ENCODE measurements at regions not wholly inside any gene's neighbourhood (a gene's known extent, or its start where the extent isn't known, plus 50 kb on each side); places are given as distances from the start of the nearest gene placed in this dataset.

DNA sequence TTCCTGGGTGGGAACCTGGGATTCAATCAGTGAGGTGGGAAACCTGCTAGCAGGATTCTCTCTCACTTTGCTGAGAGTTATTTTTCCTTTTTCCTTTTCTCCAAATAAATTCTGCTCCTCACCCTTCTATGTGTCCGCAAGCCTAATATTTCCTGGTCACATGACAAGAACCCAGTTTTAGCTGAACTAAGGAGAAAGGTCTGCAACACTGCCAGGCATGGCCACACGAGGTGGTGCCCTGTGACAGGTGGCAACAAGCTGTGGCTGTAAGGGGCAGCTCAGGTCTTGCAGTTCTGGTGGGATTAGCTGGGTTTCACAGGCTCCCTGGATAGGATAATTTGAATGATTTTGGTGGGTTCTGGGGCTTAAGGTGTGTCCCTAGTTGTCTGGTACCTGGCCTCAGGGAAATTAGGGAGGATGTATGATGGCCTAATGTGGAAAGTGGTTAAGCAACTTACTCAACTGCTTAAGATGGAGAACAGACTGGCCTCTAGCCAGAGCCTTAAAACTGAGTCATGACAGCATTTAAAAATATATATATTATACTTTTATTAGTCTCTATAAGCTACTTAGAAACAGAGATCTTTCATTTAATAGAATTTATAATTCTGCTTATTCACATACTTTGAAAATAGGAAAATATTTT, 215.0 kb downstream of the IL15 start:
- no peak for DNase-seq

DNA sequence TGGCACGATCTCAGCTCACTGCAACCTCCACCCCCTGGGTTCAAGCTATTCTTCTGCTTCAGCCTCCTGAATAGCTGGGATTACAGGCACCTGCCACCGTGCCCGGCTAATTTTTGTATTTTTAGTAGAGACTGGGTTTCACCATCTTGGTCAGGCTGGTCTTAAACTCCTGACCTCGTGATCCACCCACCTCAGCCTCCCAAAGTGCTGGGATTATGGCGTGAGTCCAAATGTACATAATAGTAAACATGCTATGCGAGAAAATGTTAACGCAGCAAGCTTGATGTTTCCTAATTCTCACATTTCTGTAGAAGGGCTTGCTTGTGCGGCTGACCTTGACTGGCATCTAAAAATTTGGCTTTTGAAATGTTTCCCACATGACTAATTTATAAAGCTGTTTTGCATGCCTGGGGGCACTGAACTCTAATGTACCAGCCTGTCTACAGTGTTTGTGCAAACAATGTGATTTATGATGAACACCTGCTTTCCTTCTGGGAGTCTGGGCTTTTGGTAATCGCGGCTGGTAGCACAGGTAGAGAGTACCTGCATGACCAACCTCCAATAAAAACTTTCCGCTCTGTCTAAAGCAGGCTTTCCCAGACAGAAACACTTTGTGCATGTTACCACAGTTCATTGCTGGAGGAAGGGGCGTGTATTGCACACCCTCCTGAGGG, 216.8 kb downstream of the IL15 start:
- peak in 1 of 2 experiments; percentile 1 for DNase-seq

DNA sequence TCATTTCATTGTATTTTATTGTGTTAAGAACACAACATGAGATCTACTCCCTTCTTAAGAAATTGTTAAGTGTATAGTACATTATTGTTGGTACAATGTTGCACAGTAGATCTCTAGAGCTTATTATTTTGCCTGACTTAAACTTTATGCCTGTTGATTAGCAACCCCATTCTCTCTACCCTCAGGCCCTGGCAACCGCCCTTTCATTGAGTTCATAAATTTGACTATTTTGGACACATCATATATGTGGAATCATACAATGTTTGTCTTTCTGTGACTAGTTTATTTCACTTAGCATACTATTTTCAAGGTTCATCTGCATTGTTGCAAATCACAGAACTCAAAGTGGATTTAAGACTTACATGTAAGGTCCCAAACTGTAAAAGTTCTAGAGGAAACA, 222.1 kb downstream of the IL15 start:
- no peak for DNase-seq

DNA sequence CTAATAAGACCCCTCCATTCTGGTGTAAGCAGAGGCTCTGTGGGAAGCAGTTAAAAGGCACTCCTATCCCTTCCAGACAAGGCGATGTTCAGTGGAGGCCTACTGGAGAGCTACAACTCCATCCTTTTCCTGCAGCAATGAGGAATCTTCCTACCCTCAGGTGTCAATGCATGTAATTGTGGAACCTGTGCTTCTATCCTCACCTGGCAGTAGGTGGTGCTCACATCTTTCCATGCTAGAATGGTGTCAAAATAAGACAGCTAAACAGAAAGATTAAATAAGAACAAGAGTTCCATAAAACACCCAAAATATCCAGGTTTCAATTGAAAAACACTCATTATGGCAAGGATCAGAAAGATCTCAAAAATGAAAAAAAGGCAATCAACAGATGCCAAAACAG, 224.6 kb downstream of the IL15 start:
- no peak for DNase-seq

DNA sequence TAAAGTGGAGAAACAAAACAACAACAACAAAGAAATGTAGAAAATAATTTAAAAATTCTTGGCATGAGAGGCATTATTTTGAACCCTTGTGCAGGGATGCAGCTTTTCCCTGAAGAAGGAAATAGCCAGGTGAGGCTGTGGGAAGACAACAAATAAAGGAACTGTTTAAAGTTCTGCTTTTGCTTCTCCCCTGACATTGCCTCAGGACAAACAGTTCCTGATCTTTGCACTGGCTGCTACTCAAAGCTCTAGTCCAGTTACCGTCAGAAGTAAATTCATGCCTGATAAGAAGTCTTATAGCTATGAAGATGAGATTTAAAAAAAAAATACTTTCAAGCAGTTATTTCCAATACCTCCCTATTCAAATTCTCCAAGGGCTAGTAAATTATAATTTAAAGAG, 233.8 kb downstream of the IL15 start:
- DNase-seq = no peak

DNA sequence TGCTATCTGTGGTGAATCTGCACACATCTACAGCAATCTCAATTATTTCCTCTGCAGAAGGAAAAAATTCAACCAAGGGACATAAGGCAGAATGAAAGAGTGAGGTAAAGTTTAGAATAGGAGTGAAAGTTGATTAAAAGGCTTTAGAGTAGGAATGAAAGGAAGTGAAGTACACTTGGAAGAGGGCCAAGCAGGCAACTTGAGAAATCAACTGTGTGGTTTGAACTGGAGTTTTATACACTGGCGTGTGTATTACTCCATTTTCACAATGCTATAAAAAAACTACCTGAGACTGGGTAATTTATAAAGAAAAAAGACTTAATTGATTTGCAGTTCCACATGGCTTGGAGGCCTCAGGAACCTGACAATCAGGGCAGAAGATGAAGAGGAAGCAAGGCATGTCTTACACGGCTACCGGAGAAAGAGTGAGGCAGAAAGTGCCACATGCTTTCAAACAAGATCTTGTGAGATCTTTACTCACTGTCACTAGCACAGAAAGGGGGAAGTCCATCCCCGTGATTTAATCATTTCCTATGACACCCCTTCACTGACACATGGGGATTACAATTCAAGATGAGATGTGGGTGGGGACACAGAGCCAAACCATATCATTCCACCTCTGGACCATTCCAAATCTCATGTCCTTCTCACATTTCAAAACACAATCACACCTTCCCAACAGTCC, 234.8 kb downstream of the IL15 start:
- no peak for DNase-seq

DNA sequence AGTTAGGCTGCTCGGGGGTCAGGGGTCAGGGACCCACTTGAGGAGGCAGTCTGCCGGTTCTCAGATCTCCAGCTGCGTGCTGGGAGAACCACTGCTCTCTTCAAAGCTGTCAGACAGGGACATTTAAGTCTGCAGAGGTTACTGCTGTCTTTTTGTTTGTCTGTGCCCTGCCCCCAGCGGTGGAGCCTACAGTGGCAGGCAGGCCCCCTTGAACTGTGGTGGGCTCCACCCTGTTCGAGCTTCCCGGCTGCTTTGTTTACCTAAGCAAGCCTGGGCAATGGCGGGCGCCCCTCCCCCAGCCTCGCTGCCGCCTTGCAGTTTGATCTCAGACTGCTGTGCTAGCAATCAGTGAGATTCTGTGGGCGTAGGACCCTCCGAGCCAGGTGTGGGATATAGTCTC, 246.3 kb downstream of the IL15 start:
- DNase-seq = peak in 1 of 2 experiments; percentile 7

DNA sequence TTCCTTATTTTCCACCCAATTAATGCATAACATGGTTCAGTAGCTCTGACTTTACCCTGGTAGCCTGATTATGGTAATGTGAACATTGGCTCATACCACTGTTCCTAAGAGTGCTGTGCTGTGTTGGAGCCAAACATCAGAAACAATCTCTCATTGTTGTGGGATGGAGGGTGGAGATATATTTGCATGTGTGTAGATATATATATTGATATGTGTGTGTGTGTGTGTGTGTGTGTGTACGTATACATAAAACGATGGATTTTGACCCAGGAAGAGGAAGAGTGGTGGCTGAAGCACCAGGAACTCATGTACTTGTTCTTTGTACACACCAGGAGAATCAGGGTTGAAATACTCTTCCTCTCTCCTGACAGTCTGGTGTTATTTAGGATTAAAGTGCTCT, 247.7 kb downstream of the IL15 start:
- DNase-seq = no peak

DNA sequence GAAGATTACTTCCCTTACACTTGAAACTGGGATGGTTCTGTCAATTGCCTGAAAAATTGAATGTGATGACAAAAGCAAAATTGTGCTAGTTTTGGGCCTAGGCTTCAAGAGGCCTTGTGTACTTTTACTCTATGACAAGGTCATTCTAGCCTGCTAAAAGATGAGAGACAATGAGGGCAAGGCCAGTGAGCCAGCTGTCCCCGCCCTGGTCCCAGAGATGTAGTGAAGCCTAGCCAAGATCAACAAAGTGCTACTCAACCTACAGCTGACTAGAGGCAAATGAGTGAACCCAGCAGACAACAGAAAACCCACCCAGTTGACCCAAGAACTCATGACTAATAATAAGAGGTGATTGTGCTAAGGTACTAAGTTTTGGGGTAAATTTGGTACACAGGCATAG, 248.7 kb downstream of the IL15 start:
- peak in 1 of 2 experiments; percentile 4 for DNase-seq

DNA sequence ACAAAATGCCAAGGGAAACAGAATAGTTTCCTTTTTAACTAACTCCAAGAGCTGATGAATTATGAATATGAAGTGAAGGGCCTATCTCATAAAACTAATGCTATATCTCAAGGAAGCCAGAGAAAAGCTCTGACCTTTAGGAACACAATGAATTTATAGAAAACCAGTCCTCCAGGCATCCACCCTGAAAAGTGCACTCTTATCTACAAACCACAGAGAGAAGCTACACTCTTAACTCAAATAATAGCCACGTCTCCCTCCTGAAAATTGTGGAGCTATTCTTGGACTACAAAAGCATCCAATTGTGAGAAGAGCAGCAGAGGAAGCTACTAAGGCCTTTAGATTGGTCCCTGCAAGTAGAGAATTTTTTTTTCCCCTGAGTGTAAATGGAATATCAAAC, 253.9 kb downstream of the IL15 start:
- no peak for DNase-seq

DNA sequence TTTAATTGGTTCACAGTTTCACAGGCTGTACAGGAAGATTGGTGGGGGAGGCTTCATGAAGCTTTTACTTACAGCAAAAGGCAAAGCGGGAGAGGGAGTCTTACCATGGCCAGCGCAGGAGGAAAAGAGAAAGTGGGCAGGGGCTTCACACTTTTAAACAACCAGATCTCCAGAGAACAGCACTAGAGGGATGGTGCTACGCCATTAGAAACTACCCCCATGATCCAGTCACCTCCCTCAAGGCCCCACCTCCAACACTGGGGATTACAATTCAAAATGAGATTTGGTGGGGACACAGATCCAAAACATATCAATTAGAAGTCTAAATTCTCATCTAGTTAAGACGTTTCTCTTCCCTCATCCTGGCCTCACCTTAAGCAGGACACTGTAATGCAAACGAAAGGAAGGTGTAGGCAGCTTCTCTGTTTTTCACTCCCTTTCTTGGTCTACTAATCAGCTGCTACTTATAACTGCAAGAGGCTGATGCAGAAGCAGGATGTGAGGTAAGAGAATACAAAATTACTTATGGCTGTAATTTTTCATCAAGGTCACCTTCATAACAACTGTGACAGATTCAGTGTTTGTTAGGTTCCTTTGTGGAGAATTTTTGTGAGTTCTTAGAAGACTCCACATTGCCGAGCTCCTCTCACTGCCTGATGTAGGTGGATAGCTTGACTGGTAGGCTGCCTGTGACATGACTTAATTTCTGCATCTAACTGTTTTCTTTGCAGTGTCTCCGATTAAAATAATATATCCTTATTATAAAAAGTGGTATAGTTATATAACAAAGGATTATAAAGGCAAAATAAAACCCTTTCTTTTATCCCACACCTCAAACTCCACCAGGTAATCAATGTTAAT, 255.1 kb downstream of the IL15 start:
- DNase-seq = no peak

DNA sequence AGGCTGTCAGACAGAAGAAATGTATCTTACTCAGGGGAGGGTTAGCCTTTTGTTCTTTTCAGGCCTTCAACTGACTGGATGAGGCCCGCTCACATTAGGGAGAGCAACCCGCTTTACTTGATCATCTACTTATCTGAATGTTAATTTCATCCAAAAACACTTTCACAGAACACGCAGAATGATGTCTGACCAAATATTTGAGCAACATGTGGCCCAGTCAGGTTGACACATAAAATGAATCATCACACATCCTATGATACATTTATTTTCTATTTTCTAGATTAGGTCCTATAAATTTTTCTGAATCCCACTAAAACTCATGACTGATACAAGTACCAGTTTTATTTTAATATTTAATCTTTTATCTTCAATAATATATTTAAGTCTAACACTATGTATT, 260.3 kb downstream of the IL15 start:
- no peak for DNase-seq

DNA sequence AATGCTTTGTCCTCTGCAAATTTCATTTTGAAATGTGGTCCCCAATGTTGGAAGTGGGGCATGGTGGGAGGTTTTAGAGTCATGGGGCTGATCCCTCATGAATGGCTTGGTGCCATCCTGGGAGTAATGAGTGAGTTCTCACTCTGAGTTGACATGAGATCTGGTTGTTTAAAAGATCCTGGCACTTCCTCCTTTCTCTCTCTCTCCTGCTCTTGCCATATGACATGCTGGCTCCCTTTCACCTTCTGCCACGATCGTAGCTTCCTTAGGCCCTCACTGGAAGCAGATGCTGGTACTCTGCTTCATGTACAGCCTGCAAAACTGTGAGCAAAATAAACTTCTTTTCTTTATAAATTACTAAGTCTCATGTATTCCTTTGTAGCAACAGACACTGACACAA, 262.0 kb downstream of the IL15 start:
- no peak for DNase-seq

DNA sequence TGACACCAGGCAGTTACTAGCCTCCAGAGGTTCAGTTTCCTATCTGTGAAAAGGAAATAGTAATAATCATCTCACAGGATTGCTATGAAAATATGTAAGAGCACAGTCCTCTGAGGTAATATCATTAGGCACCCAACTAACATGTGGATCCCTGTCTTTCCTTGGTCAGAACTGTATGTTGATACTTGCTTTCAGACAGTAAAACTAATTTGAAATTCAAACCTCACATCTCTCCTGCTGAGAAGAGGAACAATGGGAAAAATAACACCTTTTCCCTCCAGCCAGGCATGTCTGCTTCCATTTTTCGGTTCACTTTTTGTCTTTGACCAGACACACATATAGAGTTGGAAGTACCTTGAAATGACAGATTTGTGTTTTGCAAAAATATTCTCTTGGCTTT, 262.7 kb downstream of the IL15 start:
- DNase-seq = no peak

DNA sequence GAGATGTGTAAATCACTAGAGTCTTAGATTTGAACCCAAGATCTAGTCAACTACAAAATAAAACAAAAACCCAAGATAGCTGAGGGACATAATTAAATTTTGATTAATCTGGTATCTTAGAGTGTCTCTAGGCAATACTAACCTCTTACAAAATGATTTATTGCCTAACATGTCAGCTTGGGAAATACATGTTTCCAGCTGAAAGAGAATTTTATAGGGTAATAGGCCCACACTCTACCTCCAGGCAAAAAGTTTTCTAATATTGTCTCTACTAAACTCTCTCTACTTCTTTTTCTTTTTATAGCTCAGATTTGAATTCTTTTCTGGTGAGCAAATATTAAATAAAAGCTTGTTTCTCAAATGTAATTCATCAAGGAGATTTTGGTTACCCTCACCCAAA, 263.2 kb downstream of the IL15 start:
- DNase-seq = no peak

DNA sequence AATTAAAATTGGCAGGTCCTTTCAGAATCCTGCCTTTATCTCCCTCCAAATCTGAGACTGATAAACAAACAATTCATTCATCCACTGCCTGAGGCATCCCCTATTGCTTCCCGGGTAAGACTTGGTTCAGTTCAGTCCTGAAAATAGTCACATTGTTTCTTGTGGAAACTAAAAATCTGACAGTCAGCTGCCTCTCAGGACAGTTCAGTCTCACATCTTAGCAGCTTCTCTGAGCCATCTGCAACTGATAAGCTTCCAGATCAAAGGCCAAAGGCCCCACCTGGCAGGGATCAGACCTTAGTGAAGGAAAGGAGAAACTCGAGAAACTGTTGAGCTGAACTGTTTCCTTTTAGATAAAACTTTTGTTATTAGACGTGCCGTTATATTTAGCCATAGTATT, 264.5 kb downstream of the IL15 start:
- DNase-seq = no peak

DNA sequence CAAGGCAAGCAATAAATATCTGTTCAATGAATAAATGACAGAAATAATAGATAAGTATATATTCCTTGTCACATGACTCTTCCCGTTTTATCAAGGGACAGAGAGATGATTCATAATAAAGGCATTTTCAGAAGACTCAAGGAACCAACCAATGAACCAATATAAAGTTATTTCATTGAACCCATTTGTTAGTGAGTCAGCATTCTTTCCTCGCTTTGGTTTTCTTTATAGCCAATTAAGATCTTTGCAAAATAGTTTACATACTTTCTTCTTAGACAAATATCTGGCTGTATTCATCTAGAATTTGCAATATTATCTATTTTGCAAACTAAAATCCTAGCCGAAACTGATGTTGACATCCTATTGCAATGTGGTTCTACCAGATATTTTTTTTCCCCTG, 269.4 kb downstream of the IL15 start:
- no peak for DNase-seq

DNA sequence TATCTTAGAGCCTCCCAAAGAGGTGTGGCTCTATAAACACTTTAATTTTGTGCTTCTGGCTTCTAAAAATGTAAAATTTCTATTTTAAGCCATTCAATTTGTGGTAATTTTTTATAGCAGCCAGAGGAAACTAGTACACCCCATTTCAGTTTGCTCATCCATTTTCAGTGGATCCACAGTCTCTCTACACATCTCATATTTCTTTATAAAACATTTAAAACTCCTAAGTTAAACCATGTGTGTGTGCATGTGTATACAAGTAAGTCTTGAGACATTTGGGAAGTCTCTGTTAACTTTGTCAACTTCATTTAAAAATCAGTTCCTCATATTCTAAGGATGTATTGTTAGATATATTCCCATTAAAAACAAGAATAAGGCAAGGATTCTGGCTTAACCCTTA, 273.2 kb downstream of the IL15 start:
- DNase-seq = no peak

DNA sequence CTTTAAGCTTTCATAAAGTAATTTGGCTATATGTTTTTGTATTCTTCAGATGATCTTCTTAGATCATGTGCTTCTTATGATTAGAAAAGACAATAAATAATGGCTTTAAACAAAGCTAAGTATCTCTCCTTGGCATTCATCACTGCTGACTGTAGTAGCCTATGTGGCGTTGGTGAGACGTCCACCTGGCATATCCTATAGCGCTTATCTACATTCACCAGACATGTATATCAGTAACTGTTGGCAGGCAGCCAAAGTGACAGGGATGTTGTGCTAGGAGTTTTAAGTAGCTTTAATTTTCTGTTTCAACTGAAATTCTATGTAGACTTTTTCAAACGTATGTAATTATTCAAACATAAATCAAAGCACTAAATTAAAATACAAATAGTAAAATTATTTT, 276.4 kb downstream of the IL15 start:
- no peak for DNase-seq

DNA sequence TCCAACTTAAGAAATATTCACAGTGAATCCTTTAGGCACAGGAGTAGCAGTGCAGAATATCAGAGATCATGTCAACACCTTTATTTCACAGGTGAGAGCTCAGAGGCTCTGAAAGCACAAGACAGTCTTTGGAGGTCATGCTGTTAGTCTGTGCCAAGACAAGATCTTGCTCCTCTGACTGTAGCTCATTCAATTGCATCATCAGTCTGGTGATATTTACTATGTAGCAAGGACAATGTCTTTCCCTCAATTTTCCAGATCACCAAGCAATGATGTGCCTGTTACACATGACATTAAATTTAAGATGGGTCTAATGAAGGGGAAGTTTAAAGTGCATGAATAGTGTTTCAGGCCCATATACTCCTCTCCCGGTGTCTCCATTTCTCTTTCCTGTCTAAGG, 277.5 kb downstream of the IL15 start:
- DNase-seq = no peak

DNA sequence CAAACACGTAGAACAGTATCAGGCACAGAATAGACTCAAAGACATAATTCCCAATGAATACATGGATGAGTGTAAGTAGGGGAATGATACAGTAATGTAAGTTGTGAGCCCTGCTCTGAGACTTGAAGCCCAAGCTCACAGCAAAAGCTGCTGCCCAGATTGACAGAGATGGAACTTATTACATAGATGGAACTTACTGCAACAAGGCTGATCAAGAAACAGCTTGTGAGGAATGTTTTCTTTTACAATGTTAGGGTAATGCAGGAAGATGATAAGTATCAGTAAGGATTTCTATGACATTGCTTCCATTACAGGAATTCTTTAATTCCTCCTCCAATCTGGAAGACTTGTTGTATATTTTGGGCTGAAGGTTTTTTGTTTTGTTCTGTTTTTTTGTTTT, 278.4 kb downstream of the IL15 start:
- DNase-seq = no peak

DNA sequence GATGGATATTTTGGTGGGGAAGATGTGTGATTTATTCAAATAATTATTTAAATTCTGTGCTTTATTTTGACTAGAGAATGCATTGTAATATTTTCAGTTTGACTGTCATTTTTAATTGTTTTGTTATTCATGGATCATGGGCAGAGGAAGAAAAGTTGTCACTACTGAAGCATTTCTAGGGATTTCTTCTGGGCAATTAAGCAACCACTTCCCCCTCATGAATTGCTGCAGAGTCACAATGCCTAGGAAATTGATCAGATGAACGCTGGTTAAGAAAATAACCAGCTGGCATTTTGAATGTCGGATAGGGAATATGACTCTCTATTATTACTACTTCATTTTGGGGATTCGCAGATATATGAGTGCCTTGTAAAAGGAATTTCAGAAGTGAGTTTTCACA, 283.3 kb downstream of the IL15 start:
- DNase-seq = no peak

DNA sequence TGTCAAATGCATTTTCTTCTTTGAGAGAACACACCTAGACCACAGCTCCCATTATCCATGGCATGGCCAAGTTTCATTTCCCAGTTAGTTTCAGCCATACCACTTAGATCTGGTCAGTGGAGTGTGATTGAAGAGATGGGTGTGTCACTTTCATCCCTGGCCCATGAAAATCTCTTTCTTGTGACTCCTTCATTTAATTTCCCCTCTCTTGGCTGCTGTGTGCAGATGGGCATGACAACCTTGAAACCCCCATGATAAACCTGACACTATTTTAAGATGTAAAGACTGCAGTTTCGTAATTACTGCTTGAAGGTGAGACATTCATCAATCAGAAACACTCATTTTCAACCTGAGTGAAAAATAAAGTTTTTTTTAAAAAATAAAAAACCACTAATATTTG, 284.9 kb downstream of the IL15 start:
- no peak for DNase-seq

DNA sequence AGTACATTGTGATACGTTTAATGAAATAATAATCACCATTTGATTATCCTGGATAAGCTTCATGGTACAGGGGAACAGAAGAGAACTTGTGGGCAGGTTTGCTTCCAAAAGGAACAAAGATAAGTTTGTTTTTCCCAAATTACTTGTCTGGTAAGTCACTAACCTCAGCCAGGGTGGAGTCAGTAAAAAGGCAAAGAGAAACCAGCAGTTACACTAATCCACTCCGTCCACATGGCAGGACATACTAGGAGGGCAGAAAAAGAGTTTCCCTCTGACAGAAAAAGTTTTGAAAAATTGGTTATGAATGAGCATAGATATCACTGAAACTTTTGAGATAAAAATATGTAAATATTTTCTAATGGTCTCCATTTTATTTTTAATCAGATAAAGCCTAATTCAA, 285.9 kb downstream of the IL15 start:
- DNase-seq = no peak
